ENCODE measurements at regions not wholly inside any gene's neighbourhood (a gene's known extent, or its start where the extent isn't known, plus 50 kb on each side); places are given as distances from the start of the nearest gene placed in this dataset.

GRCh38 chr1:4467241-4467640 lies 187.2 kb upstream of the AJAP1 start:
- Histone ChIP-seq H3K9ac (ENCODE audit: low read length) (no peak overlapping the region), H3K27ac (ENCODE audit: low read depth, low read length) (no peak overlapping the region), H2AFZ (ENCODE audit: low read depth, low read length, severe bottlenecking) (no peak overlapping the region), H3K4me3 (ENCODE audit: insufficient read depth, low read length, poor library complexity, severe bottlenecking) (no peak overlapping the region), H3K9me3 (ENCODE audit: insufficient read depth, low read length) (no peaks in the 10 kb centered on the region), H3K27me3 (ENCODE audit: low read length) (no peaks in the 10 kb centered on the region), H3K36me3 (ENCODE audit: low read length) (no peaks in the 10 kb centered on the region), H4K20me1 (ENCODE audit: low read depth, low read length) (no peaks in the 10 kb centered on the region), H3K79me2 (ENCODE audit: insufficient read depth, low read length) (no peaks in the 10 kb centered on the region), H3K9me2 (replicated peaks; ENCODE audit: insufficient read depth, low read length) (no peaks in the 10 kb centered on the region), H3K4me2 (ENCODE audit: low read depth, low read length, poor library complexity, severe bottlenecking) (no peak overlapping the region), H3F3A (ENCODE audit: insufficient read depth) (no peaks in the 10 kb centered on the region)
- TF ChIP-seq CTCF (IDR thresholded peaks at IDR 0.05; ENCODE audit: insufficient read depth, low read length, poor library complexity, severe bottlenecking) = no peak
- no peak for TF ChIP-seq EZH2phosphoT487 (conservative IDR thresholded peaks at IDR 0.05; ENCODE audit: low read length)

- no peaks in the 10 kb centered on the region for H4K20me1 ChIP-seq (ENCODE audit: low read depth, low read length)
- no peaks in the 10 kb centered on the region for H3K36me3 ChIP-seq (ENCODE audit: low read length)
- H3K9me3 ChIP-seq (ENCODE audit: insufficient read depth, low read length) = no peaks in the 10 kb centered on the region
- H3K4me3 ChIP-seq (ENCODE audit: insufficient read depth, low read length, poor library complexity, severe bottlenecking) = no peak overlapping the region
- H3K9ac ChIP-seq (ENCODE audit: low read length) = no peak overlapping the region
- H2AFZ ChIP-seq (ENCODE audit: low read depth, low read length, severe bottlenecking) = no peak overlapping the region
- H3K9me2 ChIP-seq (replicated peaks; ENCODE audit: insufficient read depth, low read length) = no peaks in the 10 kb centered on the region
- no peaks in the 10 kb centered on the region for H3F3A ChIP-seq (ENCODE audit: insufficient read depth)
- H3K27me3 ChIP-seq (ENCODE audit: low read length) = no peaks in the 10 kb centered on the region
- TF ChIP-seq EZH2phosphoT487 (conservative IDR thresholded peaks at IDR 0.05; ENCODE audit: low read length) (no peak), CTCF (IDR thresholded peaks at IDR 0.05; ENCODE audit: insufficient read depth, low read length, poor library complexity, severe bottlenecking) (no peak)
- H3K4me2 ChIP-seq (ENCODE audit: low read depth, low read length, poor library complexity, severe bottlenecking) = no peak overlapping the region
- H3K79me2 ChIP-seq (ENCODE audit: insufficient read depth, low read length) = no peaks in the 10 kb centered on the region
- no peak overlapping the region for H3K27ac ChIP-seq (ENCODE audit: low read depth, low read length)
These were observed 186.0 kb upstream of the AJAP1 start for GRCh38 chr1:4468386-4468785.

- Histone ChIP-seq H3K27ac (ENCODE audit: low read depth, low read length) (no peak overlapping the region), H3K4me2 (ENCODE audit: low read depth, low read length, poor library complexity, severe bottlenecking) (no peak overlapping the region), H3K4me3 (ENCODE audit: insufficient read depth, low read length, poor library complexity, severe bottlenecking) (no peak overlapping the region), H3K9ac (ENCODE audit: low read length) (no peak overlapping the region), H3F3A (ENCODE audit: insufficient read depth) (no peaks in the 10 kb centered on the region), H3K27me3 (ENCODE audit: low read length) (no peaks in the 10 kb centered on the region), H4K20me1 (ENCODE audit: low read depth, low read length) (no peaks in the 10 kb centered on the region), H3K9me3 (ENCODE audit: insufficient read depth, low read length) (no peaks in the 10 kb centered on the region), H3K36me3 (ENCODE audit: low read length) (no peaks in the 10 kb centered on the region), H3K9me2 (replicated peaks; ENCODE audit: insufficient read depth, low read length) (no peaks in the 10 kb centered on the region), H2AFZ (ENCODE audit: low read depth, low read length, severe bottlenecking) (no peak overlapping the region), H3K79me2 (ENCODE audit: insufficient read depth, low read length) (no peaks in the 10 kb centered on the region)
- no peak for TF ChIP-seq EZH2phosphoT487 (conservative IDR thresholded peaks at IDR 0.05; ENCODE audit: low read length)
- TF ChIP-seq CTCF (IDR thresholded peaks at IDR 0.05; ENCODE audit: insufficient read depth, low read length, poor library complexity, severe bottlenecking) = no peak
These were observed 185.4 kb upstream of the AJAP1 start for GRCh38 chr1:4468804-4469514.
